ENCODE measurements at regions not wholly inside any gene's neighbourhood (a gene's known extent, or its start where the extent isn't known, plus 50 kb on each side); places are given as distances from the start of the nearest gene placed in this dataset.

GRCh38 chr18:77959248-77959647 lies 709.6 kb downstream of the GALR1 start:
- TF ChIP-seq CTCF (conservative IDR thresholded peaks at IDR 0.05; ENCODE audit: low read depth, low read length) (no peak), EZH2 (IDR thresholded peaks at IDR 0.05; ENCODE audit: borderline replicate concordance, low read depth, low read length, poor library complexity, severe bottlenecking) (no peak)
